ENCODE measurements at regions not wholly inside any gene's neighbourhood (a gene's known extent, or its start where the extent isn't known, plus 50 kb on each side); places are given as distances from the start of the nearest gene placed in this dataset.

- DNase-seq (ENCODE audit: low spot score) = no peak
- in situ Hi-C loops (cut with HindIII; ENCODE audit: low sequenced_read_pairs) = no loop called here
These were observed 303.3 kb upstream of the ESRRG start for GRCh38 chr1:217026531-217026930.

DNA sequence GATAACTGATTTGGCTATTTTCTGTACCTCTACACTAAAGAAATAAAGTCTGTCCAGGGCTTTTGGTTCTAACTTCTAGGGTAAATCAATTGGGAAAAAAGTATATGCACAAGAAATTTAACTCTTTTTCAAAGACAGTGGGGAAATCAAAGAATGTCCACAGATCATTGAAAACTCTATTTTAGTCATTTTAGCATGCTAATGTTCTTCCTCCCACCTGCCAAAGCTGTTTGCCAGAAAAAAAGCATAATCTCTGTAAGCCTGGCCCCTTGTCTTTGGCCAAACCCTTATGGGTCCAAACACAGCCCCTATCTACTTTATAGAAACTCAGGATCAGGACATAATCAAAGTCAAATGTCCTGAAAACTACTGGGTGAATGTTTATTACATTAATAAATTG is 302.2 kb upstream of the ESRRG start:
- no peak for DNase-seq (ENCODE audit: low spot score)
- in situ Hi-C loops (cut with HindIII; ENCODE audit: low sequenced_read_pairs) = no loop called here

- no peak for DNase-seq (ENCODE audit: low spot score)
- in situ Hi-C loops (cut with HindIII; ENCODE audit: low sequenced_read_pairs) = no loop called here
These were observed 301.7 kb upstream of the ESRRG start for GRCh38 chr1:217024911-217025310.

GRCh38 chr1:217021956-217022355 is 298.7 kb upstream of the ESRRG start:
- in situ Hi-C loops (cut with HindIII; ENCODE audit: low sequenced_read_pairs) = no loop called here

DNA sequence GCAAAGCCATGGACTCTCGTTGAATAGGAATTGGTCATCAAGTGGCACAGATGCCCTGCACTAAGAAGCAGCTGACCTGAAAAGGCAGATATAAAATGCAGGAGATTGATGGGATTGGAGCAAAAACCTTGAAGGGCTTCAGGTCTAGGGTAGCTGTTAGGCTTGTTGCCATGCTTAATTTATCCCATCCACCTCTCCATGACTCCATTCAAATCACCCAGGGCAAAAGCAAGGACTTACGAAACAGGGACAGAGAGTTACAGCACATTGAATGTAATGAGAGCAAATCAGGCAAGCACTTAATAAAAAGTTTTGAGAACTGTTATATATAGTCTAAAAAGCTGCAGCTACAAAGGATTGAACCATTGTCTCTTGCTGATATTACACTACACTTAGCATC is 298.2 kb upstream of the ESRRG start:
- in situ Hi-C loops (cut with HindIII; ENCODE audit: low sequenced_read_pairs) = no loop called here
- no peak for DNase-seq (ENCODE audit: low spot score)

More at GRCh38 chr1:217021956-217022355, 298.7 kb upstream of the ESRRG start:
- peak; percentile 16 for DNase-seq (ENCODE audit: low spot score)

GRCh38 chr1:217019475-217019874 is 296.2 kb upstream of the ESRRG start:
- in situ Hi-C loops (cut with HindIII; ENCODE audit: low sequenced_read_pairs) = no loop called here
- DNase-seq (ENCODE audit: low spot score) = no peak

GRCh38 chr1:217018648-217019047 is 295.4 kb upstream of the ESRRG start:
- in situ Hi-C loops (cut with HindIII; ENCODE audit: low sequenced_read_pairs) = no loop called here
- no peak for DNase-seq (ENCODE audit: low spot score)

DNA sequence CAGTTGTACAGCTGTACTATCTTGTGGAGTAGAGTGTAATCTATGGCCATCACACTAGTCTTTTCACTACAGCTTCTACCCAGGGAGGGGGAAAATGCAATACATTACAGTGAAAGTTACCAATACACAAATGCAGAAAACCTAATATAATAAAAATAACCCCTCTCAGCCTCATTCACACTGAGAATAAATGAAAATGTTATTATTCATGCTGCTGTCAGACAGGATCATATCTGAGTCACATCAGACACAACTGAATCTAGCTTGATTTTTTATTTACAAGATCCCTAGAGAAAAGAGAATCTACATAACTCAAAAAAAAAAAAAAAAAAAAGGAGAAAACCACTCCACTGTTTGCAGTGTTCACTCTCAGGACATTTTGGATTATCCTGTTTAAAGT is 293.9 kb upstream of the ESRRG start:
- in situ Hi-C loops (cut with HindIII; ENCODE audit: low sequenced_read_pairs) = no loop called here
- DNase-seq (ENCODE audit: low spot score) = no peak

GRCh38 chr1:217014066-217014465 is 290.8 kb upstream of the ESRRG start:
- in situ Hi-C loops (cut with HindIII; ENCODE audit: low sequenced_read_pairs) = no loop called here
- no peak for DNase-seq (ENCODE audit: low spot score)

- in situ Hi-C loops (cut with HindIII; ENCODE audit: low sequenced_read_pairs) = no loop called here
- DNase-seq (ENCODE audit: low spot score) = no peak
These were observed 289.4 kb upstream of the ESRRG start for GRCh38 chr1:217012659-217013058.

- in situ Hi-C loops (cut with HindIII; ENCODE audit: low sequenced_read_pairs) = no loop called here
- DNase-seq (ENCODE audit: low spot score) = no peak
These were observed 287.9 kb upstream of the ESRRG start for GRCh38 chr1:217011097-217011496.

GRCh38 chr1:217010253-217010652 is 287.0 kb upstream of the ESRRG start:
- in situ Hi-C loops (cut with HindIII; ENCODE audit: low sequenced_read_pairs) = no loop called here
- DNase-seq (ENCODE audit: low spot score) = no peak

GRCh38 chr1:217009376-217009775 is 286.1 kb upstream of the ESRRG start:
- DNase-seq (ENCODE audit: low spot score) = no peak
- in situ Hi-C loops (cut with HindIII; ENCODE audit: low sequenced_read_pairs) = no loop called here

DNA sequence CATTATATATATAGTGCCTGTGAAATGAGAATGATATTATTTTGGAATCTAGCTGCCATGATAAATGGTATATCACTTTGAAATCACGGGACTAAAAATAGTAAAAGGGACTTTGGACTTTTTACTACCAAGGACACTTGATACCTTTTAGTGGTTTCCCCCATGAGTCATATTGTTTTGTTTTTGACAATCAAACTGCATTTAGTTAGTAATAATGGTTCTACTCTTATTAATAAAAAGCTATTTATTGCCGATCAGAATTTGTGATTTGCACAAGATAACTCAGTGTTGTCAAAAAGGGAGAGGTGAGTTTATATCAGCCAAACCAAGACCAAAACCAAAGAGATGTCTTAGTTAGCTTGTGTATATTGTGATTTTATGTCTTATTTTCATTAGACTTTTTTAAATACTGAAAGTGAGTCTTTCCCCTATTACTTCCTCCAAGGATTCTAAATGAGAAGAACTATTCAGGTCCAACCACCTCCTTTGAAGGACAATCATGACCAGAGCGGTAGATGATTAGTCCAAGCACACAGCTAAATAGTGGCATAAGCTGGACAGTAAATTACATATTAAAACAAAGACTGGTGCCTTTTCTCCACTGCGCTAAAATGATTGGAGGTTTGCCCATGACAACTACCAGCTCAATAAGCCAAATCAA is 281.7 kb upstream of the ESRRG start:
- DNase-seq (ENCODE audit: low spot score) = no peak
- in situ Hi-C loops (cut with HindIII; ENCODE audit: low sequenced_read_pairs) = no loop called here

DNA sequence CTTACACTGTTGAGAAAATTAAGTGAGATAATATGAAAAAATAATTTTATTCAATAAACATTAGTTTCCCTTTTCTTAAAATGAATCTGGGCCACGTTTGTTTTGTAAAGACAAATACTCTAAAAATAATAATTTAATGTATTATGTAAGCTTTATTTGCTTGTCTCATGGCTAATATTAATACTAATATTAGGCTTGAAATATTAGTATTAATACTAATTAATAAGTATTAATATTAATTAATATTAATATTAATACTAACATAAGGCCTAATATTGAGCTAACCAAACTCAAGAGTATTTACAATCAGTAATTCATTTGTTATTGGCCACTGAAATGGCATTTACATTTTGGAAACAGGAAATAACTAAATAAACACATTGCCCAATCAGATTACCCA is 280.1 kb upstream of the ESRRG start:
- in situ Hi-C loops (cut with HindIII; ENCODE audit: low sequenced_read_pairs) = no loop called here
- DNase-seq (ENCODE audit: low spot score) = no peak

DNA sequence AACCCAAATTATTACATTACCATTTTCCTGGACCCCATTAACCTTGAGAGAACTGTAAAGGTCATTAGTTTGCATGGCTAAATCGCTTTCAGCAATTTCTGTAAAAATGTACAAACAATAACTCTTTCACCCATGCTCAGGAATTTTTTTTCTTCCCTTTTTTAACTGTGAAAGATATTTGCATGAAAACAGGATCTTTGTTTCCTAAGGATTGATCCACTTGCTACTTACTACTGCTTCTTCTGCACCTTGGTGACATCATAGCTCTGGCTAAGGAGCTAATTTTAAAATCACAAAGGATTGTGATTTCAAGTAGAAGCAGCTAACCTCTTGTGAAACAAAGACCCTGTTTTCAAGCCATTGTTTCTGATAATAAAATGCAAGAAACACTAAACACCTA is 274.6 kb upstream of the ESRRG start:
- in situ Hi-C loops (cut with HindIII; ENCODE audit: low sequenced_read_pairs) = no loop called here
- DNase-seq (ENCODE audit: low spot score) = no peak

DNA sequence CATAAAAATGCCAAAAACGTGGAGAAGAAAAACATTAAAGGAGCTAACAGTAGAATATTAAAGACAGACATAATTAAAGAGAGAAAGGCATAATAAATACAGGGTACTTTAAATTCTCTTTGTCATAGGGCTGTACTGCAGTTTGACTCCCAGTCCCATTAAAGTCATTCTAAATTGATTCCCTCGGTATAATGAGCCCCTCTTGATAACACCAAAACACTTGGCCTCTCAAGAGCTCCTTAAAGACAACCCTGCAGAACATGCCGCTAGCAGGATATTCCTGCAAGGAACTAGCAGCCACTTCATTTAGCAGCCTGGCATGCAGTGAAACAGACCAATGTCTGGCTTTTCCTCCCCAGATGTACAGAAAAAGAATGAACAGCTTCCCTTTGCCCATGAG is 273.8 kb upstream of the ESRRG start:
- in situ Hi-C loops (cut with HindIII; ENCODE audit: low sequenced_read_pairs) = no loop called here
- DNase-seq (ENCODE audit: low spot score) = no peak

DNA sequence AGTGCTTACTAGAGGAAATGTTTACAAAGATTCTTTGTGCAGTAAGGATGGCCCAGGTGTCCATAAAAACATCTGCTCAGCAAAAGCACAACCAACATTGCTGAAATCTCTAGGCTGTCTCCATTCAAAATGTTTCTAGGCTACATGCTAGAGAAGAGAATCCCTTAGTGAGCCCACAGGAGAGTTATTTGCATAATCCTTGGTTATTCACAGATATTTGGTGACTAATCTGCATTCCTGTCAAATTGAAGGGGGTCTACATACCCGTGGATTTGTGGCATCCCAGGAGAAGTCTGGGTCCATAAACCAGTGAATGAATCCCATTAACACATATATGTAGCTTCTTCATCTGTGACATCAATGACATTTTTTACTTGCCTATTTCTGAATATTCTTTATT is 261.3 kb upstream of the ESRRG start:
- in situ Hi-C loops (cut with HindIII; ENCODE audit: low sequenced_read_pairs) = no loop called here
- no peak for DNase-seq (ENCODE audit: low spot score)

- in situ Hi-C loops (cut with HindIII; ENCODE audit: low sequenced_read_pairs) = no loop called here
These were observed 260.6 kb upstream of the ESRRG start for GRCh38 chr1:216983823-216984222.

DNA sequence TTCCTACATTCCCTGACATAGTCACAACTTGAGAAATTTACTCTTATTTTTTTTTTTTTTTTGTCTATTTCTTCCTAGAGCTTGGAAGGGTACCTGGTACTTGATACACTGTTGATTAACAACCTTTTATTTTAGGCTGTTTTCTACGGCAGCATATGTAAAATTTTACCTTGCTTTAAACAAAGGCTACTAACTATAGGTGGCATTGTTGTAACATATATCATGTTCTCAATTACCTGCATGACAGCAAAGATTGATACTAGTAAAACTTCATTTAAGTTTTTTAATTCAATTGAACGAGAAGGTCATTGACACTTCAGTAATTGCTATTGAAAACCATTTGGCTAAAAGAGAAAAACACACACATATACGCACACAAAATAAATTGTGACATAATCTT is 238.3 kb upstream of the ESRRG start:
- DNase-seq (ENCODE audit: low spot score) = no peak
- in situ Hi-C loops (cut with HindIII; ENCODE audit: low sequenced_read_pairs) = no loop called here

More at GRCh38 chr1:216983823-216984222, 260.6 kb upstream of the ESRRG start:
- no peak for DNase-seq (ENCODE audit: low spot score)

GRCh38 chr1:216960716-216961115 is 237.5 kb upstream of the ESRRG start:
- in situ Hi-C loops (cut with HindIII; ENCODE audit: low sequenced_read_pairs) = no loop called here

DNA sequence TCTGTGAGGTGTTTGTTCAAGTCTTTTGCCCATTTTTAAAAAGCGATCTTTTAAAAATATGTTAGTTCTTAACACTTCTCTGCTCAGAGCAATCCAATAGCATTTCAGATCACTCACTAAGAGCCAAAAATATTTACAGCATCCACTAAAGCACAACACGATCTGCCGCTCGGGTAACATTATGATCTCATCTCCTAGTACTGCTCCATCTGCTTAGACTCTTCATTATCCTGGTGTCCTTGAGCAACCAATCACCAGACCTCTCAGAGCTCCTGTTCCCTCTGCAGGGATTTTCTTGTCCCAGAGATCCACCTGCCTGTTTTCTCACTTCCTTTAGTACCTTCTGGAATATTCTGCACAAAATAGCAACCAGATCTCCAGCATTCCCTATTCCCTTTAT is 235.3 kb upstream of the ESRRG start:
- DNase-seq (ENCODE audit: low spot score) = no peak
- in situ Hi-C loops (cut with HindIII; ENCODE audit: low sequenced_read_pairs) = no loop called here

More at GRCh38 chr1:216960716-216961115, 237.5 kb upstream of the ESRRG start:
- no peak for DNase-seq (ENCODE audit: low spot score)

Measured in G401 (cell line).